GM13976 (cell line): ENCODE measurements at regions not wholly inside any gene's neighbourhood (a gene's known extent, or its start where the extent isn't known, plus 50 kb on each side); places are given as distances from the start of the nearest gene placed in this dataset.

ENCODE experiments used
- DNase-seq: peaks from one replicate; pipeline ENCODE4 v3.0.0; 2012; ENCODE audit warnings: low spot score
- in situ Hi-C: fragments of 300-500 bp; cut with MboI; formaldehyde crosslinking; loops from one replicate; pipeline ENCODE4 v1.12.0; 2022; ENCODE audit warnings: low sequenced_read_pairs, mixed read lengths, inconsistent platforms; ENCODE audit not compliant: unreplicated experiment
- TF ChIP-seq, protein P1 (sequence below): IDR thresholded peaks from 2 replicates; pipeline ENCODE4 v1.5.1; 2012; ENCODE audit warnings: borderline replicate concordance, mild to moderate bottlenecking; ENCODE audit not compliant: insufficient read depth; ENCODE audit errors: extremely low read depth, missing control alignments, control extremely low read depth

DNA sequence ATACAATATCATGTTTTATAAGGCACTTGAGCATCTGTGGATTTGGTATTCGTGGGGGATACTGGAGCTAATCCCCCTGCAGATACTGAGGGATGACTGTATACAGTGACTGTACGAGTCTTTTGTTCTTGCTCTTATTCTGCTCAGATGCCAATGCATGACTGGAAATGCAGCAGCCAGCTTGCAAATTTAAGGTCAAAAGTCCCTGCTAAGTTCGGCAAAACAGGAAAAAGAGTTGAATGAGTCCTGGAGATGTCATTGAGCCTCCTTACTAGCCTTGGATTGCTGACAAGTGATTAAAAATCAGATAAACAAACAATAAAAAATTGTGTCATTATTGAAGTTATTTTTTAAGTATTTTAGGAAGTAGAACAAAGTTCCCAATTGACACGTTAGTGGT, 599.3 kb upstream of the IMPG1 start:
- TF ChIP-seq, protein P1, sequence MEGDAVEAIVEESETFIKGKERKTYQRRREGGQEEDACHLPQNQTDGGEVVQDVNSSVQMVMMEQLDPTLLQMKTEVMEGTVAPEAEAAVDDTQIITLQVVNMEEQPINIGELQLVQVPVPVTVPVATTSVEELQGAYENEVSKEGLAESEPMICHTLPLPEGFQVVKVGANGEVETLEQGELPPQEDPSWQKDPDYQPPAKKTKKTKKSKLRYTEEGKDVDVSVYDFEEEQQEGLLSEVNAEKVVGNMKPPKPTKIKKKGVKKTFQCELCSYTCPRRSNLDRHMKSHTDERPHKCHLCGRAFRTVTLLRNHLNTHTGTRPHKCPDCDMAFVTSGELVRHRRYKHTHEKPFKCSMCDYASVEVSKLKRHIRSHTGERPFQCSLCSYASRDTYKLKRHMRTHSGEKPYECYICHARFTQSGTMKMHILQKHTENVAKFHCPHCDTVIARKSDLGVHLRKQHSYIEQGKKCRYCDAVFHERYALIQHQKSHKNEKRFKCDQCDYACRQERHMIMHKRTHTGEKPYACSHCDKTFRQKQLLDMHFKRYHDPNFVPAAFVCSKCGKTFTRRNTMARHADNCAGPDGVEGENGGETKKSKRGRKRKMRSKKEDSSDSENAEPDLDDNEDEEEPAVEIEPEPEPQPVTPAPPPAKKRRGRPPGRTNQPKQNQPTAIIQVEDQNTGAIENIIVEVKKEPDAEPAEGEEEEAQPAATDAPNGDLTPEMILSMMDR = no peak
- in situ Hi-C loops = no loop called here
- DNase-seq = no peak

DNA sequence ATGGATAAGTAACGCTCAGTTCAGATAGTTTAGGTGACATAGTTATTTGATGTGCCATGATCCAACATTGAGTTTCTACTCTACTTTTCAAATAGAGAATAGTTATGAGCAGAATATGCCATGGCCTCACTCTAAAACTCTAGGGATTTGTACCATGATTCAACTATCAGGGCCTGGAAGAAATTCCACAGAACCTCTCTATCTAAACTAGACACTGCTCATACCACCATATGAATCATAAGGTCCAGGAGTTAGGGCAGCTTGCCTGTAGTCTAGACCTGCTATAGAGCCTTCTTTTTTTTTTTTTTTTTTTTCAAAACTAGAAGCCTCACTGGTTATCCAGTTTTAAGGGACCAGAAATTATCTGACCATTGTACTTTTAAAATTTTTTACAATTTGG, 571.8 kb upstream of the IMPG1 start:
- DNase-seq = no peak
- in situ Hi-C loops = no loop called here
- TF ChIP-seq, protein P1 = no peak

DNA sequence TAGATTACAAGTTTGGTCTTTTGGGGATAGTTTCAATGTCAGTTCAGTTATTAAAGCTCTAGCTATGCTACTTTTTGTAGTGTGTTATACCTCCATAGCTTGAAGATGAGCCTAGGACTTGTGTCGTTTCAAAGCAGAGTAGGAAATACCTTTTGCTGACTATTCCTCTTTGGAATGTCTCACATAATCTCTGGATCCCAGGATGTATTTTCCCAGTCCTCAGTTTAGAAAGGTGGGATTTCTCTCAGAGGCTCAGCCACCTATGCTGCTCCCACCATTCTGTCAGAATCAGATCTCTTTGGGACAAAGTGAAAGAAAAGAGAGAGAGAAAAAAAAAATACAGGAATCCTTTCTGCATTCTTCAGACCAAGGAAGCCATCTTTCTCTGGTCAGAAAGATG, 567.5 kb upstream of the IMPG1 start:
- DNase-seq = no peak
- TF ChIP-seq, protein P1 = no peak
- in situ Hi-C loops = no loop called here

DNA sequence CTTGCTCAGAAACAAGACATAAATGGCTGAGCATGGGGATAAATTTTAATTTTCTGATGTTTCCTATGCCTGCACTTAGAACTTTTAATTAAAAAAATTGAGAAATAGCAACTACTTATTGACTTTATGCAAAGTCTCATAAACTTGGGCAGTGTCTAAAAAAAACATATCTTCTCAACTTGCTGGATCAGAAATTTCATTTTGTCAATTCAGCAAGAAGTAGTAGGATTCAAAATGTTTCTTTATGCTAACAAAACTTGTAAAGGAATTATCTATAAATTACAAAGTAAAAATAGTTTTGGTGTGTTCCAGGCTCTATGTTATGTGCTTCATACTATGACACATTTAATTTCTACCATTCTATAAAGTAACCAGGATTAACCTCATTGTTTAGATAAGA, 562.2 kb upstream of the IMPG1 start:
- TF ChIP-seq, protein P1 = no peak
- in situ Hi-C loops = no loop called here
- DNase-seq = no peak

DNA sequence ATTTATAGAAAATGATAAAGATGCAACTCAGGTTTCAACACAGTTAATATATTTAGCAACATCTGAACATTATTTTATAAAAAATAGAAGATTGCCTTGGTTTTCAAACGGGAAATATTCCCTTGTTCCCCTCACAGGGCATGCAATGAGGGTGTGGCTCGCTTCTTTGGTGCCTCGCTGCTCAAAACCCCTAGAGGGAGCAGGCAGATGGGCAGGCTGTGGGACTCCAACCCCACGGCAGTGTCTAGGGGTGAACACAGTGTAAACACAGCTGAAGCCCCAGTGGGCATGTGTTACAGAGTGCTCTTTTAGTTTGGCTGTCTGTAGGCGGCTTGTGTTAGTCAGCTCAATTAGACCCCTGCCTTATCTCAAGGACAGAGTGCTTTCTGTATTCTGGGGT, 560.8 kb upstream of the IMPG1 start:
- TF ChIP-seq, protein P1 = no peak
- DNase-seq = no peak
- in situ Hi-C loops = no loop called here

DNA sequence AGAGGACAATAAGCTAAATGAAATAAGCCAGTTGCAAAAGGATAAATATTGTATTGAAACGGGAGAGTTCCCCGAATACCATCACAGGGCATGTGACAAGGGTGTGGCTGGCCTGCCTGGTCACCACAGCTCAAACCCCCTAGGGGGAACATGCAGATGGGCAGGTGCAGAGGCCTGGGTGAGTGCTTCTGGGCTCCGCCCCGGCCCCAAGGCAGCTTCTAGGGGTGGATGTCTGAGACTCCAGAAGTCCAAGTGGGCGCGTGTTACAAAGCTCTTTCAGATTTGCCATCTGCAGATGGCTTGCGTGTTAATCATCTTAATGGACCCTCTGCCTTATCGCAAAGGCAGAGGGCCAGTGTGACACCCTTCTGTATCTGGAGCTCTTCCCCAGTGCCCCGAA, 559.2 kb upstream of the IMPG1 start:
- in situ Hi-C loops = no loop called here
- no peak for DNase-seq
- TF ChIP-seq, protein P1 = no peak

DNA sequence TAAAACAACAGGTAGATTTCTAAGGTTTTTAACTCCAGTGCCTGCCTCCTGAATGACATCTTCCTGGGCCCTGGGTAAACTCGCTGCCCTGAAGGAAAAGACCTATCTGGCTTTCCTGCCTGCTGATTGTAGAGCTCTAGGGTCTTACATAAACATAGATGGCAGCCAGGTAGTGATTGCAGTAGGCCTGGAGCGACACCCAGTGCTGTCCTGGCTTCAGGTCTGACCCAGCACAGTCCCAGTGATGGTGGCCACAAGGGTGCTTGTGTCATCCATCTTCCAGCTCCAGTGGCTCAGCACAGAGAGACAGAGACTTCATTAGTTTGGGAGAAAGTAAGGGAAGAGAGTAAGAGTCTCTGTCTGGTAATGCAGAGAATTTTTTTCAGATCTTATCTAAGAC, 542.9 kb upstream of the IMPG1 start:
- in situ Hi-C loops = no loop called here
- TF ChIP-seq, protein P1 = no peak
- DNase-seq = no peak
